ENCODE measurements at regions not wholly inside any gene's neighbourhood (a gene's known extent, or its start where the extent isn't known, plus 50 kb on each side); places are given as distances from the start of the nearest gene placed in this dataset.

GRCh38 chr2:155356250-155356649 is 657.8 kb downstream of the KCNJ3 start:
- DNase-seq: no peak

GRCh38 chr2:155350783-155351580 is 652.5 kb downstream of the KCNJ3 start:
- Histone ChIP-seq H3K9me3 (no peaks in the 10 kb centered on the region), H3K27ac (no peak overlapping the region), H3K4me1 (no peaks in the 10 kb centered on the region), H3K27me3 (no peaks in the 10 kb centered on the region), H3K36me3 (no peaks in the 10 kb centered on the region), H3K4me3 (no peak overlapping the region)
- DNase-seq: no peak
- no peak for TF ChIP-seq CTCF (IDR thresholded peaks at IDR 0.05)
- TF ChIP-seq POLR2A (IDR thresholded peaks at IDR 0.05): no peak

More at GRCh38 chr2:155356250-155356649, 657.8 kb downstream of the KCNJ3 start:
- Histone ChIP-seq H3K36me3 (no peaks in the 10 kb centered on the region), H3K27me3 (no peaks in the 10 kb centered on the region), H3K9me3 (no peaks in the 10 kb centered on the region), H3K27ac (no peak overlapping the region), H3K4me3 (no peak overlapping the region), H3K4me1 (no peaks in the 10 kb centered on the region)
- TF ChIP-seq POLR2A (IDR thresholded peaks at IDR 0.05) (no peak), CTCF (IDR thresholded peaks at IDR 0.05) (no peak)

- Histone ChIP-seq H3K36me3 (no peaks in the 10 kb centered on the region), H3K9me3 (no peaks in the 10 kb centered on the region), H3K4me1 (no peaks in the 10 kb centered on the region), H3K4me3 (no peak overlapping the region), H3K27ac (no peak overlapping the region), H3K27me3 (no peaks in the 10 kb centered on the region)
- DNase-seq: no peak
- TF ChIP-seq CTCF (IDR thresholded peaks at IDR 0.05) (no peak), POLR2A (IDR thresholded peaks at IDR 0.05) (no peak)
These were observed 633.5 kb downstream of the KCNJ3 start for GRCh38 chr2:155332016-155332415.

GRCh38 chr2:155320236-155320635 is 621.7 kb downstream of the KCNJ3 start:
- TF ChIP-seq CTCF (IDR thresholded peaks at IDR 0.05) (no peak), POLR2A (IDR thresholded peaks at IDR 0.05) (no peak)
- no peaks in the 10 kb centered on the region for H3K36me3 ChIP-seq
- H3K27me3 ChIP-seq: no peaks in the 10 kb centered on the region
- no peak for DNase-seq
- H3K9me3 ChIP-seq: no peaks in the 10 kb centered on the region
- no peaks in the 10 kb centered on the region for H3K4me1 ChIP-seq
- H3K4me3 ChIP-seq: no peak overlapping the region
- no peak overlapping the region for H3K27ac ChIP-seq

GRCh38 chr2:155318710-155319109 is 620.2 kb downstream of the KCNJ3 start:
- Histone ChIP-seq H3K4me3 (no peak overlapping the region), H3K9me3 (no peaks in the 10 kb centered on the region), H3K27me3 (no peaks in the 10 kb centered on the region), H3K27ac (no peak overlapping the region), H3K36me3 (no peaks in the 10 kb centered on the region), H3K4me1 (no peaks in the 10 kb centered on the region)
- DNase-seq: no peak
- TF ChIP-seq POLR2A (IDR thresholded peaks at IDR 0.05): no peak

GRCh38 chr2:155315768-155316167 is 617.3 kb downstream of the KCNJ3 start:
- Histone ChIP-seq H3K4me1 (no peaks in the 10 kb centered on the region), H3K9me3 (no peaks in the 10 kb centered on the region), H3K4me3 (no peak overlapping the region), H3K27ac (no peak overlapping the region), H3K27me3 (no peaks in the 10 kb centered on the region), H3K36me3 (no peaks in the 10 kb centered on the region)
- no peak for TF ChIP-seq POLR2A (IDR thresholded peaks at IDR 0.05)
- no peak for TF ChIP-seq CTCF (IDR thresholded peaks at IDR 0.05)
- no peak for DNase-seq

All from Peyer's patch (tissue), 4 donors.